OCI-LY3 (cell line): ENCODE measurements at regions not wholly inside any gene's neighbourhood (a gene's known extent, or its start where the extent isn't known, plus 50 kb on each side); places are given as distances from the start of the nearest gene placed in this dataset.

Source experiments
- CTCF ChIP-seq: fragments of 200-600, 300-600 bp; sonication (generic); IDR thresholded peaks from 2 replicates; pipeline ENCODE4 v1.5.1; 2014; ENCODE audit warnings: antibody characterized with exemption, low read length, low read depth
- EZH2phosphoT487 ChIP-seq: fragments of 200-600 bp; shearing (Covaris generic); IDR thresholded peaks from 2 replicates; pipeline ENCODE4 v1.6.1; 2018; ENCODE audit warnings: antibody characterized with exemption, mixed run types, low read depth

- TF ChIP-seq CTCF (no peak), EZH2phosphoT487 (no peak)
Observed at GRCh38 chr11:38809521-38809920, 2211.5 kb upstream of the RAG2 start.
